Endothelial cell (in vitro differentiated cells): ENCODE measurements at regions not wholly inside any gene's neighbourhood (a gene's known extent, or its start where the extent isn't known, plus 50 kb on each side); places are given as distances from the start of the nearest gene placed in this dataset.

Experiments used
- DNase-seq: peaks from one replicate; pipeline ENCODE4 v3.0.0; 2021; ENCODE audit warnings: low spot score
- H3K27ac Mint-ChIP-seq: one replicate; pipeline ENCODE4 v1.8.0; 2021; ENCODE audit warnings: mixed read lengths, inconsistent platforms; ENCODE audit not compliant: unreplicated experiment
- H3K27me3 Mint-ChIP-seq: one replicate; pipeline ENCODE4 v1.8.0; 2021; ENCODE audit warnings: mild to moderate bottlenecking, moderate library complexity, mixed read lengths, inconsistent platforms; ENCODE audit not compliant: unreplicated experiment
- H3K36me3 Mint-ChIP-seq: one replicate; pipeline ENCODE4 v1.8.0; 2021; ENCODE audit warnings: mild to moderate bottlenecking, low read depth, mixed read lengths, inconsistent platforms; ENCODE audit not compliant: unreplicated experiment
- H3K4me1 Mint-ChIP-seq: one replicate; pipeline ENCODE4 v1.8.0; 2021; ENCODE audit warnings: mild to moderate bottlenecking, mixed read lengths, inconsistent platforms; ENCODE audit not compliant: unreplicated experiment
- H3K4me3 Mint-ChIP-seq: one replicate; pipeline ENCODE4 v1.8.0; 2021; ENCODE audit warnings: mild to moderate bottlenecking, mixed read lengths, inconsistent platforms; ENCODE audit not compliant: unreplicated experiment
- H3K9me3 Mint-ChIP-seq: one replicate; pipeline ENCODE4 v1.8.0; 2021; ENCODE audit warnings: mixed read lengths, inconsistent platforms; ENCODE audit not compliant: unreplicated experiment
- TF ChIP-seq, protein P1 (sequence below): fragments of 200-600 bp; sonication (generic); IDR thresholded peaks from one replicate; pipeline ENCODE4 v1.5.0; 2021; ENCODE audit warnings: antibody characterized with exemption; ENCODE audit not compliant: unreplicated experiment

DNA sequence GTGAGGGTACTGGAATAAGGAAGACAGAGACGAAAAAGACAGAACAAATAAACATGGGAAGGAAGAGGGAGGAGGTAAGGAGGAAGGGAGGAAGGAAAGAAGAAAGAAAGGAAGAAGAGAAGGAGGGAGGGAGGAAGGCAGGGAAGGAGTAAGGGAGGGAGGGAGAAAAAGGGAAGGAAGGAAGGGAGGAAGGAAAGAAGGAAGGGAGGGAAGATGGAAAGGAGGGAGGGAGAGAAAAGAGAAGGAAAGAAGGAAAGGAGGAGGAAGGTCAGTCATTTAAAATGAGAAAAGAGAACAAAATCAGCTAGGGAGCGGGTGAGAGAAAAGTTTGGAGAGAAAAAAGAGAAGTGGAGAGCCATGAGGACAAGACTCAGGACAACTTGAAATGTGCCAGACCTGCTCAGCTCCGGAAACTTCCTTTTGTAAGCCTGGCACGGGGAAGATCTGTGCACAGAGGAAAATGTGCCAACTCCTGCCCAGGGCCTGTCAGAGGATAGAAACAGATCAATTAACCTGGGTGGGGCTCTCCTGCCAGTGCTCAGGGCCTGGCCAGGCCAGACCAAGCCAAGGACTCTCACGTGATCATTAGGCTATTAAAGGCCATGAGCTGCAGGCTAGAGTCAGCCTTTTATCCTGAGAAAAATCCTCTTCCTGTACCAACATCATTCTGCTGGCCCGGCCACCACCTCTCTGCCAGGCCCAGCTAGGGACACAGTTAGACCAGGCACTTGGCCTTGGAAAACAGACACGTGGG is 50.1 kb upstream of the BCL6 start:
- TF ChIP-seq, protein P1, sequence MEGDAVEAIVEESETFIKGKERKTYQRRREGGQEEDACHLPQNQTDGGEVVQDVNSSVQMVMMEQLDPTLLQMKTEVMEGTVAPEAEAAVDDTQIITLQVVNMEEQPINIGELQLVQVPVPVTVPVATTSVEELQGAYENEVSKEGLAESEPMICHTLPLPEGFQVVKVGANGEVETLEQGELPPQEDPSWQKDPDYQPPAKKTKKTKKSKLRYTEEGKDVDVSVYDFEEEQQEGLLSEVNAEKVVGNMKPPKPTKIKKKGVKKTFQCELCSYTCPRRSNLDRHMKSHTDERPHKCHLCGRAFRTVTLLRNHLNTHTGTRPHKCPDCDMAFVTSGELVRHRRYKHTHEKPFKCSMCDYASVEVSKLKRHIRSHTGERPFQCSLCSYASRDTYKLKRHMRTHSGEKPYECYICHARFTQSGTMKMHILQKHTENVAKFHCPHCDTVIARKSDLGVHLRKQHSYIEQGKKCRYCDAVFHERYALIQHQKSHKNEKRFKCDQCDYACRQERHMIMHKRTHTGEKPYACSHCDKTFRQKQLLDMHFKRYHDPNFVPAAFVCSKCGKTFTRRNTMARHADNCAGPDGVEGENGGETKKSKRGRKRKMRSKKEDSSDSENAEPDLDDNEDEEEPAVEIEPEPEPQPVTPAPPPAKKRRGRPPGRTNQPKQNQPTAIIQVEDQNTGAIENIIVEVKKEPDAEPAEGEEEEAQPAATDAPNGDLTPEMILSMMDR: no peak
- no peaks in the 10 kb centered on the region for H3K27me3 Mint-ChIP-seq
- no peak overlapping the region for H3K27ac Mint-ChIP-seq
- DNase-seq: no peak
- no peaks in the 10 kb centered on the region for H3K4me1 Mint-ChIP-seq
- no peak overlapping the region for H3K4me3 Mint-ChIP-seq
- H3K36me3 Mint-ChIP-seq: no peaks in the 10 kb centered on the region
- no peaks in the 10 kb centered on the region for H3K9me3 Mint-ChIP-seq

- H3K27me3 Mint-ChIP-seq: no peaks in the 10 kb centered on the region
- no peak overlapping the region for H3K27ac Mint-ChIP-seq
- H3K9me3 Mint-ChIP-seq: no peaks in the 10 kb centered on the region
- TF ChIP-seq, protein P1: no peak
- no peaks in the 10 kb centered on the region for H3K36me3 Mint-ChIP-seq
- no peaks in the 10 kb centered on the region for H3K4me1 Mint-ChIP-seq
- H3K4me3 Mint-ChIP-seq: no peak overlapping the region
- DNase-seq: no peak
Observed at GRCh38 chr3:187798126-187798525, 52.9 kb upstream of the BCL6 start.

DNA sequence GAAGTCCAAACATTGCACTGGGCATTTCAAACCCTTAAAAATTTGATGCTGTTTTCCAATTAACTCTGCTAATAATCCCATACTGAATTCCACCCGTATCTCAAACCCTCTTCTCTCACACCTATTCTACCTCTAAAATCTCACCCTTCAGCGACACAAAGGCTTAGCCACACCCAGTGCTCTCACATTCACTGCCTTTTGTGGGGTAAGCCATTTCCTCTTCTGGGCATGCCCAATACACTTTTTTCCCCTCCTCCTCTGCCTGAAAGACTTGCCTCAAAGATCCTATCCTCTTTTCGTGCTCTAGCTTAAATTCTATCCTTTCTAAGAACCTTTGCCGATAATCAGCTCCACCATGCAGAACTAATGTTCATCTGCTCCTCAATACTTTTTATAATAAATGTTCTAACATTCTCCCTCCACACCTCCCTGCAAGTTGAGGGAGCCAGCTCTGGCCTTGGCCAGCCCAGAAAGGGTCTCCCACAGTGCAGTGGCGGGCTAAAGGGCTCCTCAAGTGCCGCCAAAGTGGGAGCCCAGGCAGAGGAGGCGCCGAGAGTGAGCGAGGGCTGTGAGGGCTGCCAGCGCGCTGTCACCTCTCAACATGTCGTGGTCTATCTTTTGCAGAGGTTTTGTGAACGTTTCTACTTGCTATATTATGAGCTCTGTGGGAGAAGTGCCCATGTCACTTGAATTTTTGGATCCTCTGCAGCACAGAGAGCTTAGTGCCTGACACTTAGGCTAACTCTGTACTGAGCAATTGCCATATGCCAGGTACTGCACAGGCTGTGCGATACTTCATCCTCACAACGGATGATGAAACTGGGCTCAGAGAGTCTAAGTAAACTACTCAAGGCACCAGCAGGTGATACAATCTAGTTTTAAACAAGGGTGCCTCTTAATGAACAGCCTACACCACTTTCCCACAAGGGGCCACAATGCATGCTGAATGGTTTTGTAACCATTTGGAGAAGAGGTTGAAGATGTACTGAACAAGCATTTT is 53.6 kb upstream of the BCL6 start:
- no peaks in the 10 kb centered on the region for H3K27me3 Mint-ChIP-seq
- DNase-seq: no peak
- no peaks in the 10 kb centered on the region for H3K9me3 Mint-ChIP-seq
- TF ChIP-seq, protein P1: no peak
- no peak overlapping the region for H3K27ac Mint-ChIP-seq
- no peak overlapping the region for H3K4me3 Mint-ChIP-seq
- no peaks in the 10 kb centered on the region for H3K36me3 Mint-ChIP-seq
- H3K4me1 Mint-ChIP-seq: no peaks in the 10 kb centered on the region

GRCh38 chr3:187799942-187800641 is 54.8 kb upstream of the BCL6 start:
- no peak overlapping the region for H3K27ac Mint-ChIP-seq
- no peak for DNase-seq
- no peaks in the 10 kb centered on the region for H3K36me3 Mint-ChIP-seq
- H3K9me3 Mint-ChIP-seq: no peaks in the 10 kb centered on the region
- H3K4me1 Mint-ChIP-seq: no peaks in the 10 kb centered on the region
- H3K27me3 Mint-ChIP-seq: peaks cover 2% of the 10 kb centered on the region
- TF ChIP-seq, protein P1: no peak
- H3K4me3 Mint-ChIP-seq: no peak overlapping the region
